NB4 (cell line): ENCODE measurements at regions not wholly inside any gene's neighbourhood (a gene's known extent, or its start where the extent isn't known, plus 50 kb on each side); places are given as distances from the start of the nearest gene placed in this dataset.

Experiments used
- DNase-seq: peaks from one replicate; pipeline ENCODE4 v3.0.0; 2010; ENCODE audit warnings: low read depth
- H3K4me3 ChIP-seq: one replicate; pipeline ENCODE4 v1.5.1; 2011; ENCODE audit warnings: mild to moderate bottlenecking, low read depth, low read length, moderate library complexity
- MYC ChIP-seq: IDR thresholded peaks from 2 replicates; pipeline ENCODE4 v1.6.1; 2011; ENCODE audit warnings: low read depth, low read length
- POLR2A ChIP-seq: IDR thresholded peaks from 2 replicates; pipeline ENCODE4 v1.6.1; 2011; ENCODE audit warnings: mild to moderate bottlenecking; ENCODE audit not compliant: insufficient read length; ENCODE audit errors: extremely low read depth
- TF ChIP-seq, protein P1 (sequence below): IDR thresholded peaks from one replicate; pipeline ENCODE4 v1.5.1; 2012; ENCODE audit warnings: low read depth, low read length
- TF ChIP-seq, protein P2 (sequence below): IDR thresholded peaks from 2 replicates; pipeline ENCODE4 v1.6.1; 2011; ENCODE audit warnings: low read depth, low read length

DNA sequence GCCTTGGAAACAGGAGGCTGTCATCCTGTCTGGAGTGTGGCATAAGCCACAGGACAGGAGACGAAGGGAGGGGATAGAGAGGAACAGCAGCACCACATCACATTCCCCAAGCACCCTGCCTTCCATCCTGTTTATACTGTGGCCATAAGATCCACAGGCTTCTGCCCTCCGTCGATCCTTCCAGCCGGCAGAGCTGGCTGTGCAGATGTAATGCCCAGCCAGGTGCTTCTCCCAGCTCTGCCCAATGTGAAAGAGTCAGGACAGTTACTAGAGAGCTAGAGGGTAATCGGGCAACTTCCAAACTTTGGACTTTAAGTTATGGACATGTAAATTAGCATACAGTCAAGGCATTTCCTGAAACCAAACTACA, 368.4 kb downstream of the SOX9 start:
- TF ChIP-seq, protein P1, sequence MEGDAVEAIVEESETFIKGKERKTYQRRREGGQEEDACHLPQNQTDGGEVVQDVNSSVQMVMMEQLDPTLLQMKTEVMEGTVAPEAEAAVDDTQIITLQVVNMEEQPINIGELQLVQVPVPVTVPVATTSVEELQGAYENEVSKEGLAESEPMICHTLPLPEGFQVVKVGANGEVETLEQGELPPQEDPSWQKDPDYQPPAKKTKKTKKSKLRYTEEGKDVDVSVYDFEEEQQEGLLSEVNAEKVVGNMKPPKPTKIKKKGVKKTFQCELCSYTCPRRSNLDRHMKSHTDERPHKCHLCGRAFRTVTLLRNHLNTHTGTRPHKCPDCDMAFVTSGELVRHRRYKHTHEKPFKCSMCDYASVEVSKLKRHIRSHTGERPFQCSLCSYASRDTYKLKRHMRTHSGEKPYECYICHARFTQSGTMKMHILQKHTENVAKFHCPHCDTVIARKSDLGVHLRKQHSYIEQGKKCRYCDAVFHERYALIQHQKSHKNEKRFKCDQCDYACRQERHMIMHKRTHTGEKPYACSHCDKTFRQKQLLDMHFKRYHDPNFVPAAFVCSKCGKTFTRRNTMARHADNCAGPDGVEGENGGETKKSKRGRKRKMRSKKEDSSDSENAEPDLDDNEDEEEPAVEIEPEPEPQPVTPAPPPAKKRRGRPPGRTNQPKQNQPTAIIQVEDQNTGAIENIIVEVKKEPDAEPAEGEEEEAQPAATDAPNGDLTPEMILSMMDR: no peak
- TF ChIP-seq, protein P2, sequence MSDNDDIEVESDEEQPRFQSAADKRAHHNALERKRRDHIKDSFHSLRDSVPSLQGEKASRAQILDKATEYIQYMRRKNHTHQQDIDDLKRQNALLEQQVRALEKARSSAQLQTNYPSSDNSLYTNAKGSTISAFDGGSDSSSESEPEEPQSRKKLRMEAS: no peak
- TF ChIP-seq POLR2A (no peak), MYC (no peak)
- H3K4me3 ChIP-seq: no peak overlapping the region
- DNase-seq: no peak

DNA sequence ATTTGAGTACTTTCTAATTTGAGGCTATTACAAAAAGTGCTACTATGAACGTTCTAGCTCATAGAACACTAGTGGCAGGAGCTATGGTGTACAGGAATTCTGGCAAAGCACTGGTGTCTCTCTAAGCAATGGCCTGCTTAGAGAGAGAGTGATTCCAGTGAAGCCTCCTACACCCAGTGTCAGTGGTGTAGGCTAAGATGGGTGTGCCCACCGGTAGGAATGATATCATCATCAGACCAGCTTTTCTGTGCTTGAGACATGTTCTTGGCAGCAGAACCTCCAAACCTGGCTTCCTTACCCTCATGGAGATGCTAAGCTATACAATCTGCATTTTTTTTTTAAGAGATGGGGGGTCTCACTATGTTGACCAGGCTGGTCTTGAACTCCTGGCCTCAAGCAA, 370.3 kb downstream of the SOX9 start:
- TF ChIP-seq POLR2A: no peak
- no peak for TF ChIP-seq MYC
- TF ChIP-seq, protein P1: no peak
- TF ChIP-seq, protein P2: no peak
- no peak overlapping the region for H3K4me3 ChIP-seq
- no peak for DNase-seq

DNA sequence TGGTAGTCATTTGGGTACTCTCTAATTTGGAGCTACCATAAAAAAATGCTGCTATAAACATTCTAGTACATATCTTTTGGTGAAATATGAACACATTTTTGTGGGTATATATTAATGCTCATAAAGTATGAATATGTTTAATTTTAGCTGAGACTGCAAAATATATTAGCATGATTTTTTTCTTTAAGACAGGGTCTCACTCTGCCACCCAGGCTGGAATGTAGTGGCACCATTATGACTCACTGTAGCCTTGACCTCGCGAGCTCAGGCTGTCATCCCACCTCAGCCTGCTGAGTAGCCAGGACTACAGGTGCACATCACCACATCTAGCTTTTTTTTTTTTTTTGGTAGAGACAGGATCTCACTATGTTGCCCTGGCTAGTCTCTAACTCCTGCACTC, 371.7 kb downstream of the SOX9 start:
- H3K4me3 ChIP-seq: no peak overlapping the region
- TF ChIP-seq, protein P2: no peak
- TF ChIP-seq, protein P1: no peak
- no peak for TF ChIP-seq POLR2A
- no peak for TF ChIP-seq MYC
- DNase-seq: no peak

DNA sequence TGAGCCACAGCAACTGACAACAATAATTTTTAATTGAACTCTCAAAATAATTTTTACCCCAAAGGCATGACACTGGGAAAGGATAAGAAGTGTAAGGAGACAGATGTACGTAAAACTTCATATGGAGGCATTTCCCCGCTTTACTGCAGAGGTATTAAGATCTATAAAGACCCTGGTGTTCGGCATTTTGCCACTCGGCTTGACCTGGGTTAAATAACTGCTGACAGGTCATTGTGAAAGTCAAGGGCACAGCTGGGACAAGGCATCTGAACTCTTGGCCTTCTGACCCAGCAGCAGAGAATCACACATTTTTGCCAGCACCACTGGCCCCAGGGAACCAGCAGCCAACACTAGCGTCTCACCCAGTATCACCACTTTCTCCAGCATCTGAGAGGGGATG, 372.1 kb downstream of the SOX9 start:
- TF ChIP-seq, protein P2: no peak
- no peak for DNase-seq
- no peak overlapping the region for H3K4me3 ChIP-seq

DNA sequence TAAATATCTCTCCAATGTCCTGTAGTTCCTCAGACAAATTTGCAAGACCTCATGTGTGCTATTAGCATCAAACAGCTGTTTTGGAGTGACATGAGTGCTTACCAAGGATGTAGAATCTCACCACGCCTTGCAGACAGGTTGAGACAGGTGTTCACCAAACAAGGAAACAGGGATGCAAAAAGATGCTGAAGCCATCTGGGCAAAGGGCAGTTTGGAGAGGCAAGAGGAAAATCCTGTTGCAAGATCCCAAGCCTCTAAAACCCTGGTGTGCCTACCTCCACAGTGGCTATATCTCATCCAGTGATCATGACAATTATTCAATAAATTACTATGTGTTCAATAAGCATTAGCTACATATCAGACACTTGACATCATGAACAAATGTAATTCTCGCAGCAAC, 373.7 kb downstream of the SOX9 start:
- no peak overlapping the region for H3K4me3 ChIP-seq
- DNase-seq: no peak
- TF ChIP-seq, protein P1: no peak
- TF ChIP-seq, protein P2: no peak
- TF ChIP-seq MYC (no peak), POLR2A (no peak)

DNA sequence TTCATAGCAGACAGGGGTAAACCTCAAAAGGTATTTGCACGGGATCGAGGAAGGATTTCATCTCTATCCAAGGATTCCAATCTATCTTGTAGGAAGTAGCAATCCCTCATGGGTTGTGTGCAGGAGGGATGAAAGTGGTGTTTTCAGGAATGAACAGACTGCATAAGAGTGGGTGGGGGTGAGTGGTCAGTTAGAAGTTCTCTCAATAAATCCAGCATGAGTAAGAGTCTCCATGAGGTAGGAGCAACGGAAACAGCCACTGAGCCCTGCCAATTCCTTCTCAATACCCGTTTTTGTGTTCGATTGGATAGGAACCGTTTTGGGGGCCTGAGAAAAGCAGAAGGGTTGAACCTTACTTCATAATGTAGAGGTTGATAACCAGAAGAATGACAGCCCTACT, 375.6 kb downstream of the SOX9 start:
- no peak for DNase-seq
- no peak overlapping the region for H3K4me3 ChIP-seq
- TF ChIP-seq, protein P1: no peak
- TF ChIP-seq MYC (no peak), POLR2A (no peak)
- TF ChIP-seq, protein P2: no peak
